ENCODE measurements at regions not wholly inside any gene's neighbourhood (a gene's known extent, or its start where the extent isn't known, plus 50 kb on each side); places are given as distances from the start of the nearest gene placed in this dataset.

GRCh38 chr1:55507578-55507931 is 292.4 kb upstream of the USP24 start:
- DNase-seq, result no peak

GRCh38 chr1:55506740-55507577 is 291.8 kb upstream of the USP24 start:
- no peak for DNase-seq

GRCh38 chr1:55505326-55505725 is 290.2 kb upstream of the USP24 start:
- no peak for DNase-seq

GRCh38 chr1:55504306-55504731 is 289.2 kb upstream of the USP24 start:
- no peak for DNase-seq

GRCh38 chr1:55503663-55504305 is 288.6 kb upstream of the USP24 start:
- DNase-seq, result no peak

- DNase-seq, result no peak
These were observed 285.4 kb upstream of the USP24 start for GRCh38 chr1:55500601-55501000.

- no peak for DNase-seq
These were observed 275.4 kb upstream of the USP24 start for GRCh38 chr1:55490547-55490946.

GRCh38 chr1:55484173-55484572 is 269.0 kb upstream of the USP24 start:
- DNase-seq, result no peak

GRCh38 chr1:55483523-55483922 is 268.4 kb upstream of the USP24 start:
- DNase-seq, result no peak

- DNase-seq, result no peak
These were observed 266.5 kb upstream of the USP24 start for GRCh38 chr1:55481634-55482033.

- DNase-seq, result no peak
These were observed 265.0 kb upstream of the USP24 start for GRCh38 chr1:55480029-55480795.

GRCh38 chr1:55478742-55479141 is 263.6 kb upstream of the USP24 start:
- peak; percentile 78 for DNase-seq

GRCh38 chr1:55477953-55478352 is 262.8 kb upstream of the USP24 start:
- DNase-seq, result no peak

- no peak for DNase-seq
These were observed 261.4 kb upstream of the USP24 start for GRCh38 chr1:55476445-55477015.

- no peak for DNase-seq
These were observed 259.1 kb upstream of the USP24 start for GRCh38 chr1:55474168-55474786.

GRCh38 chr1:55473661-55474060 is 258.5 kb upstream of the USP24 start:
- no peak for DNase-seq

GRCh38 chr1:55472784-55473183 is 257.6 kb upstream of the USP24 start:
- DNase-seq, result no peak

GRCh38 chr1:55472115-55472514 is 257.0 kb upstream of the USP24 start:
- no peak for DNase-seq

GRCh38 chr1:55468142-55468795 is 253.1 kb upstream of the USP24 start:
- DNase-seq, result no peak

- DNase-seq, result no peak
These were observed 251.8 kb upstream of the USP24 start for GRCh38 chr1:55466921-55467320.

GRCh38 chr1:55466373-55466772 is 251.2 kb upstream of the USP24 start:
- no peak for DNase-seq

GRCh38 chr1:55464550-55464949 is 249.4 kb upstream of the USP24 start:
- no peak for DNase-seq
